ENCODE measurements at regions not wholly inside any gene's neighbourhood (a gene's known extent, or its start where the extent isn't known, plus 50 kb on each side); places are given as distances from the start of the nearest gene placed in this dataset.
"Not testable (repeated sequence)": the region's sequence is repeated elsewhere in the genome, so short reads cannot be mapped to it uniquely, and the experiment has no call there.

DNA sequence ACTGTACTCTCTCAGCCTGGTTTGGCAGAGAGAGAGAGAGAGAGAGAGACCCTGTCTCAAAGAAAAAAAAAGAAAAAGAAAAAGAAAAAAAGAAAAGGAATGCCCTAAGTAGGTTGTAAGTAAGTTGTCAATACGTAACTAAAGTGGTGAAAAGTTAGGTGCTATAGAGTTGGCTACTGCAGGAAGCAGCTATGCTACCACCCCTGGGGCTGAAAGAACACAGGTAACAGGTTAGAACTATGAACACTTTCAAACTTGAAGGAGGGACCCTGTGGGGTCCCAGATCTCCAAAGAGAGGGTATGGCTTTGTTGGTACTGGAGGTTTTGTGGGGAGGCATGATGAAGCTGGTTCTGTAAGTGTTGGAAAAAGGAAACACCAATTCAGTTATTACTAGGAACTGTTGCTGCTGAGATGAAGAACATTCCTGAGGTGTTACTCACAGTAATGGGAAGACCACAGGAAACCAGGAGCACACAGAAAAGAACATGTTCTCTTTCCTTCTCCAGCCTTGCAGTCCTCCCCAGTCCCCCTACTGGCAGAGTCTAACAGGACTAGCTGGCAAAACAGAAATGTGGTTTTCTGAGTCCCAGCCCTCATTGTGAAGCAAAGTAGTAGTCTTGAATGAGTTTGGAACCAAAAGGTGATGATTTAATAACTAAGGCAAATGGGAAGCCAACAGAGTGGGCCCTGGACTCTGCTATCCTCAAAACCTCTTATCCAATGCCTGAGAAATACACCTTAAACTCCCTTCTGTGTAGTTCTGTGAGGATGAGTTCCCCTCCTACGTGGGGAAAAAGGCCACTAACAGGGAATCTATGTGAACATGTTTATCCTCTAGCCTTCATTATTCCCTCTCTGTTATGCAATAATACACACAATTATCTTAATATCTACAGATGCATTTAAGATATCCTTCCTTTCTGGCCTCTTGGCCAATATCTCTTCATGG lies 427.0 kb upstream of the DDI1 start:
- Mint-ChIP-seq H3K27ac (ENCODE audit: unreplicated experiment) (peak overlapping the region; percentile 68), H3K4me1 (ENCODE audit: unreplicated experiment) (peaks cover 19% of the 10 kb centered on the region), H3K4me3 (ENCODE audit: unreplicated experiment) (no peak overlapping the region), H3K27me3 (ENCODE audit: unreplicated experiment) (no peaks in the 10 kb centered on the region), H3K9me3 (ENCODE audit: unreplicated experiment) (peaks cover 16% of the 10 kb centered on the region), H3K36me3 (ENCODE audit: unreplicated experiment) (peaks cover 6% of the 10 kb centered on the region)
- TF ChIP-seq, protein P1, sequence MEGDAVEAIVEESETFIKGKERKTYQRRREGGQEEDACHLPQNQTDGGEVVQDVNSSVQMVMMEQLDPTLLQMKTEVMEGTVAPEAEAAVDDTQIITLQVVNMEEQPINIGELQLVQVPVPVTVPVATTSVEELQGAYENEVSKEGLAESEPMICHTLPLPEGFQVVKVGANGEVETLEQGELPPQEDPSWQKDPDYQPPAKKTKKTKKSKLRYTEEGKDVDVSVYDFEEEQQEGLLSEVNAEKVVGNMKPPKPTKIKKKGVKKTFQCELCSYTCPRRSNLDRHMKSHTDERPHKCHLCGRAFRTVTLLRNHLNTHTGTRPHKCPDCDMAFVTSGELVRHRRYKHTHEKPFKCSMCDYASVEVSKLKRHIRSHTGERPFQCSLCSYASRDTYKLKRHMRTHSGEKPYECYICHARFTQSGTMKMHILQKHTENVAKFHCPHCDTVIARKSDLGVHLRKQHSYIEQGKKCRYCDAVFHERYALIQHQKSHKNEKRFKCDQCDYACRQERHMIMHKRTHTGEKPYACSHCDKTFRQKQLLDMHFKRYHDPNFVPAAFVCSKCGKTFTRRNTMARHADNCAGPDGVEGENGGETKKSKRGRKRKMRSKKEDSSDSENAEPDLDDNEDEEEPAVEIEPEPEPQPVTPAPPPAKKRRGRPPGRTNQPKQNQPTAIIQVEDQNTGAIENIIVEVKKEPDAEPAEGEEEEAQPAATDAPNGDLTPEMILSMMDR (IDR thresholded peaks at IDR 0.05), result peak; percentile 75
- no peak for DNase-seq (ENCODE audit: extremely low spot score, unreplicated experiment)

DNA sequence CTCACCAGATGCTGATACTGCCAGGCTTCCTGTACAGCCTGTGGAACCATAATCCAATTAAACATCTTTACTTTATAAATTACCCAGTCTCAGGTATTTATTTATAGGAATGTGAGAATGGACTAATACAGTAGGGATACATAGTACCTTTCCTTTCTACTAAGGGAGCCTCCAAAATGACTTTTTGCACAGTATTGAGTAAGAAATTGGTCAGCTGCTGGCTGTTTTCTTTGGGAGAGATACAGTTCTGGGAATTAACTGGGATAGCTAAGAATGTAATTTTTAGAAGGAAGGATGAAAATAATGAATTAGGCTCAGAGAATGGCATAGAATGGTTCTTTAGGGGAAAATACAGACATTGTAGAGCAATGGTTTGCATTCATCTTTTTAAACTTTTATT lies 426.0 kb upstream of the DDI1 start:
- no peak for DNase-seq (ENCODE audit: extremely low spot score, unreplicated experiment)
- Mint-ChIP-seq H3K4me3 (ENCODE audit: unreplicated experiment) (no peak overlapping the region), H3K27ac (ENCODE audit: unreplicated experiment) (no peak overlapping the region), H3K36me3 (ENCODE audit: unreplicated experiment) (peaks cover 8% of the 10 kb centered on the region), H3K27me3 (ENCODE audit: unreplicated experiment) (no peaks in the 10 kb centered on the region), H3K4me1 (ENCODE audit: unreplicated experiment) (peaks cover 19% of the 10 kb centered on the region), H3K9me3 (ENCODE audit: unreplicated experiment) (peaks cover 17% of the 10 kb centered on the region)
- TF ChIP-seq, protein P1 (IDR thresholded peaks at IDR 0.05), result no peak

DNA sequence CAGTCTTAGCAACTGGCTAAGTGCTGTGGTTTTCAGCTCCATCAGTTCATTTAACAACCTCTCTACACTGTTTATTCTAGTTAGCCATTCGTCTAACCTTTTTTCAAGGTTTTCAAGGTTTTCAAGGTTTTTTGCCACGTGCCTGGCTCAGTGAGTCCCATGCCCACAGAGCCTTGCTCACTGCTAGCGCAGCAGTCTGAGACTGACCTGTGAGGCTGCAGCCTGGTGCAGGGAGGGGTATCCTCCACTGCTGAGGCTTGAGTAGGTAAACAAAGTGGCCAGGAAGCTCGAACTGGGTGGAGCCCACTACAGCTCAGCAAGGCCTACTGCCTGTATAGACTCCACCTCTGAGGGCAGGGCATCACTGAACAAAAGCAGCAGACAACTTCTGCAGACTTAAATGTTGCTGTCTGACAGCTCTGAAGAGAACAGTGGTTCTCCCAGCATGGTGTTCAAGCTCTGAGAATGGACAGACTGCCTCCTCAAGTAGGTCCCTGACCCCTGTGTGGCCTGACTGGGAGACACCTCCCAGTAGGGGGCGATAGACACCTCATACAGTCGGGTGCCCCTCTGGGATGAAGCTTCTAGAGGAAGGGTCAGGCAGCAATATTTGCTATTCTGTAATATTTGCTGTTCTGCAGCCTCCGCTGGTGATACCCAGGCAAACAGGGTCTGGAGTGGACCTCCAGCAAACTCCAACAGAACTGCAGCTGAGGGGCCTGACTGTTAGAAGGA lies 424.7 kb upstream of the DDI1 start:
- H3K4me3 Mint-ChIP-seq (ENCODE audit: unreplicated experiment); H3K27ac Mint-ChIP-seq (ENCODE audit: unreplicated experiment); H3K36me3 Mint-ChIP-seq (ENCODE audit: unreplicated experiment); H3K27me3 Mint-ChIP-seq (ENCODE audit: unreplicated experiment); DNase-seq (ENCODE audit: extremely low spot score, unreplicated experiment): not testable (repeated sequence)
- H3K4me1 Mint-ChIP-seq (ENCODE audit: unreplicated experiment), result peaks cover 19% of the 10 kb centered on the region
- H3K9me3 Mint-ChIP-seq (ENCODE audit: unreplicated experiment), result peaks cover 17% of the 10 kb centered on the region

DNA sequence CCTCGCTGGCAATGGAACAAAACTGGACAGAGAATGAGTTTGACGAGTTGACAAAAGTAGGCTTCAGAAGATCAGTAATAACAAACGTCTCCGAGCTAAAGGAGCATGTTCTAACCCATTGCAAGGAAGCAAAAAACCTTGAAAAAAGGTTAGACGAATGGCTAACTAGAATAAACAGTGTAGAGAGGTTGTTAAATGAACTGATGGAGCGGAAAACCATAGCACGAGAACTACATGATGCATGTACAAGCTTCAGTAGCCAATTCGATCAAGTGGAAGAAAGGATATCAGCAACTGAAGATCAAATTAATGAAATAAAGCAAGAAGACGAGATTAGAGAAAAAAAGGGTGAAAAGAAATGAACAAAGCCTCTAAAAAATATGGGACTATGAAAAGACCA lies 424.0 kb upstream of the DDI1 start:
- not testable (repeated sequence) for H3K27ac Mint-ChIP-seq (ENCODE audit: unreplicated experiment); H3K4me3 Mint-ChIP-seq (ENCODE audit: unreplicated experiment); H3K36me3 Mint-ChIP-seq (ENCODE audit: unreplicated experiment); H3K27me3 Mint-ChIP-seq (ENCODE audit: unreplicated experiment); DNase-seq (ENCODE audit: extremely low spot score, unreplicated experiment)
- Mint-ChIP-seq H3K9me3 (ENCODE audit: unreplicated experiment) (peaks cover 17% of the 10 kb centered on the region), H3K4me1 (ENCODE audit: unreplicated experiment) (peaks cover 19% of the 10 kb centered on the region)

DNA sequence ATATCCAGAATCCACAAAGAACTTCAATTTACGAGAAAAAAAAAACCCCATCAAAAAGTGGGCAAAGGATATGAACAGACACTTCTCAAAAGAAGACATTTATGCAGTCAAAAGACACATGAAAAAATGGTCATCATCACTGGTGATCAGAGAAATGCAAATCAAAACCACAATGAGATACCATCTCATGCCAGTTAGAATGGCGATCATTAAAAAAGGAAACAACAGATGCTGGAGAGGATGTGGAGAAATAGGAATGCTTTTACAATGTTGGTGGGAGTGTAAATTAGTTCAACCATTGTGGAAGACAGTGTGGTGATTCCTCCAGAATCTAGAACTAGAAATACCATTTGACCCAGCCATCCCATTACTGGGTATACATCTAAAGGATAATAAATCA lies 419.9 kb upstream of the DDI1 start:
- H3K27ac Mint-ChIP-seq (ENCODE audit: unreplicated experiment); H3K4me3 Mint-ChIP-seq (ENCODE audit: unreplicated experiment); H3K4me1 Mint-ChIP-seq (ENCODE audit: unreplicated experiment); H3K27me3 Mint-ChIP-seq (ENCODE audit: unreplicated experiment); H3K36me3 Mint-ChIP-seq (ENCODE audit: unreplicated experiment); DNase-seq (ENCODE audit: extremely low spot score, unreplicated experiment): not testable (repeated sequence)
- H3K9me3 Mint-ChIP-seq (ENCODE audit: unreplicated experiment), result peaks cover 13% of the 10 kb centered on the region

DNA sequence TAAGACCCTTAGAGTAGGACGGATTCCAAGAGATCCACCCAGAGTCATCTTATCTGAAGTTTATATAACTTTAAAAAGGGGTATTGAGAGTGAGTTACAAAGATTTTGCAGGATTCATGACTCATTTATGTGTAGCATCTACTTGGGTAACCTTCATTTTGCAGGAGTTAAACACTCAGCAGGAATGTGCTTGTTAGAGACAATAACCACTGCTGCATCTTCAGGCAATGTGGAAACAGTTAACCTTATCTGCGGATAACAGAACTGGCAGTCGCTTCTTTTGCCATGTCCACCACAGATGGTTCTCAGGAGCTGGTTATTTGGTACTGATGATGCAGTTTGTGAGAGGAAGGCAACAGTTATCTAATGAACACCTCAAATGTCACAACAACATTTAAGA lies 417.9 kb upstream of the DDI1 start:
- no peaks in the 10 kb centered on the region for H3K27me3 Mint-ChIP-seq (ENCODE audit: unreplicated experiment)
- H3K4me3 Mint-ChIP-seq (ENCODE audit: unreplicated experiment), result no peak overlapping the region
- DNase-seq (ENCODE audit: extremely low spot score, unreplicated experiment), result no peak
- H3K27ac Mint-ChIP-seq (ENCODE audit: unreplicated experiment), result no peak overlapping the region
- H3K4me1 Mint-ChIP-seq (ENCODE audit: unreplicated experiment), result peaks cover 8% of the 10 kb centered on the region
- peaks cover 8% of the 10 kb centered on the region for H3K9me3 Mint-ChIP-seq (ENCODE audit: unreplicated experiment)
- TF ChIP-seq, protein P1 (IDR thresholded peaks at IDR 0.05), result no peak
- H3K36me3 Mint-ChIP-seq (ENCODE audit: unreplicated experiment), result peaks cover 2% of the 10 kb centered on the region

Data from osteocyte (in vitro differentiated cells).